ENCODE measurements at regions not wholly inside any gene's neighbourhood (a gene's known extent, or its start where the extent isn't known, plus 50 kb on each side); places are given as distances from the start of the nearest gene placed in this dataset.

DNA sequence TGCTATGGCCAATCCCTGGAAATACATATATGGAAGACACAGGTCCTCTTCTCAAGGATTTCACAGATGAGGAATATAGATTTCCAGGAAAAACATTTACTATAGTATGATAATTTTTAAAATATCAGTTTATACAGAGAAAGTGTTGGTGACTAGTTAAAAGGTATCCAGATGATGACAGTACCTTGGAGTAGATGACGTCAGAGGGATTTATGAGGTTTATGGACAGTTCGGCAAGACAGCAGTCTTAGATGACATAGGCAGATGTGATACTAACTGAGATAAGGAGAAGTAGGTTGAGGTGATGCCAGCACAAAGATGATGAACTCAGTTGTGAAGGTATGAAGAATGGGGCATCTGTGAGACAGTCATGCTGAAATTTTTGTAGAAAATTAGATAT is 750.3 kb downstream of the PRELID2 start:
- Histone ChIP-seq H3K9me1 (ENCODE audit: insufficient read depth, low read length) (no peaks in the 10 kb centered on the region), H4K20me1 (ENCODE audit: insufficient read depth, low read length) (no peaks in the 10 kb centered on the region), H4K8ac (ENCODE audit: low read depth in 2 of 2, low read length in 2 of 2) (no peak overlapping the region), H3K4me1 (ENCODE audit: control insufficient read depth, insufficient read depth, low read length) (no peaks in the 10 kb centered on the region), H3K4me2 (ENCODE audit: low read depth, low read length) (no peak overlapping the region), H2BK20ac (ENCODE audit: low read depth, low read length) (no peak overlapping the region), H3K14ac (replicated peaks; ENCODE audit: low read depth, low read length) (no peak overlapping the region), H2AK9ac (replicated peaks; ENCODE audit: low read depth, low read length, poor library complexity) (no peak overlapping the region), H3K27ac (ENCODE audit: insufficient read depth, low read length) (no peak overlapping the region), H3K18ac (ENCODE audit: low read depth, low read length) (no peak overlapping the region), H3K27me3 (ENCODE audit: control insufficient read depth, insufficient read depth, low read length) (no peaks in the 10 kb centered on the region), H3K79me1 (ENCODE audit: low read depth in 1 of 2, low read length in 2 of 2) (no peaks in the 10 kb centered on the region), H4K5ac (ENCODE audit: low read depth, low read length) (no peak overlapping the region), H3K9ac (ENCODE audit: low read depth, low read length) (no peak overlapping the region), H3K36me3 (ENCODE audit: control insufficient read depth, insufficient read depth, low read length) (no peaks in the 10 kb centered on the region), H2AK5ac (ENCODE audit: low read depth, low read length) (no peak overlapping the region), H3K4me3 (ENCODE audit: insufficient read depth, low read depth, low read length) (no peak overlapping the region), H2BK5ac (ENCODE audit: low read depth, low read length, poor library complexity, severe bottlenecking) (no peak overlapping the region), H3K56ac (ENCODE audit: extremely low read depth, insufficient read depth, low read length) (no peak overlapping the region), H3K9me3 (ENCODE audit: control insufficient read depth, insufficient read depth, low read length) (no peaks in the 10 kb centered on the region), H2AFZ (replicated peaks; ENCODE audit: low read length, poor library complexity) (no peak overlapping the region), H2BK120ac (ENCODE audit: low read depth, low read length) (no peak overlapping the region), H3K23ac (ENCODE audit: low read depth, low read length) (no peak overlapping the region), H2BK15ac (ENCODE audit: low read depth, low read length) (no peak overlapping the region), H4K91ac (ENCODE audit: insufficient read depth, low read depth, low read length) (no peak overlapping the region), H3K4ac (ENCODE audit: low read depth, low read length) (no peak overlapping the region)
- DNase-seq (no peak), ATAC-seq (ENCODE audit: low read depth) (no peak)
- intact Hi-C loops (cut with micrococcal nuclease) (no loop called here), dilution Hi-C loops (cut with HindIII; ENCODE audit: low sequenced_read_pairs, unreplicated experiment) (no loop called here), in situ Hi-C loops (cut with MboI; ENCODE audit: low sequenced_read_pairs) (no loop called here)
- ChIA-PET POLR2A (ENCODE audit: unreplicated experiment) (no interaction called here), CTCF (no interaction called here)
- TF ChIP-seq NFE2L2 (IDR thresholded peaks at IDR 0.05; ENCODE audit: low read depth, low read length), result no peak
- no peak for TF ChIP-seq CTCF (conservative IDR thresholded peaks at IDR 0.05; ENCODE audit: low read depth, low read length)
- TF ChIP-seq MXI1 (IDR thresholded peaks at IDR 0.05; ENCODE audit: borderline replicate concordance, low read depth, low read length), result no peak
- TF ChIP-seq MAFK (IDR thresholded peaks at IDR 0.05; ENCODE audit: low read depth, low read length), result no peak
- no peak for TF ChIP-seq RFX5 (IDR thresholded peaks at IDR 0.05; ENCODE audit: low read depth, low read length)
- TF ChIP-seq CHD1 (IDR thresholded peaks at IDR 0.05; ENCODE audit: low read depth, low read length), result no peak
- TF ChIP-seq BHLHE40 (IDR thresholded peaks at IDR 0.05; ENCODE audit: low read depth, low read length), result no peak
- no TSS peak for BruUV-seq (replicated peaks)
- WGBS, 2 experiments (ENCODE audit: extremely low coverage in 2 of 2, insufficient read length in 1 of 2), result 100% methylated on average over 2 of the region's 2 CpGs; no CpG with 5 or more reads in 1 of the 2 experiments

Measured in IMR-90 (cell line).